B cell (primary cell): ENCODE measurements at regions not wholly inside any gene's neighbourhood (a gene's known extent, or its start where the extent isn't known, plus 50 kb on each side); places are given as distances from the start of the nearest gene placed in this dataset.

Experiments used
- ATAC-seq: fragments of 200-7000 bp; cut with Tn5 transposase; one replicate; pipeline ENCODE4 v1.10.0; 2021; ENCODE audit warnings: low read depth, mild to moderate bottlenecking, moderate number of reproducible peaks, moderate library complexity
- CTCF ChIA-PET: fragments of 350-600 bp; sonication (Branson Sonifier 250); formaldehyde crosslinking; loops from one replicate; lab custom pipeline; 2021; ENCODE audit warnings: antibody characterized with exemption, inconsistent platforms; lab: Charles Lee
- POLR2A ChIA-PET: fragments of 350-600 bp; sonication (Branson Sonifier 250); formaldehyde crosslinking; loops from one replicate; lab custom pipeline; 2021; ENCODE audit warnings: antibody characterized with exemption; lab: Charles Lee
- DNase-seq: peaks from one replicate; pipeline ENCODE4 v3.0.0; 2013
- H2AFZ ChIP-seq: 2 replicates; pipeline ENCODE4 v1.6.1; 2012; ENCODE audit warnings: mild to moderate bottlenecking, low read depth, low read length; ENCODE audit not compliant: insufficient read depth, poor library complexity, severe bottlenecking
- H3K27ac ChIP-seq, 2 donors: 1 replicate in 1 of 2; 2 replicates in 1 of 2; pipeline ENCODE4 v1.5.1; 2012 to 2013; ENCODE audit warnings: low read length in 2 of 2, mild to moderate bottlenecking in 2 of 2, moderate library complexity in 1 of 2
- H3K27me3 ChIP-seq, 4 experiments: fragments of 200-600 bp in 1 of 4; sonication (generic) in 1 of 4; replicated peaks in 1 of 4; 1 replicate in 2 of 4; 2 replicates in 2 of 4; pipeline versions ENCODE4 v1.6.1 to v1.7.0; 2013 to 2016; ENCODE audit warnings: low read length in 3 of 4, mild to moderate bottlenecking in 2 of 4, mixed read lengths in 1 of 4, moderate library complexity in 1 of 4; ENCODE audit not compliant: insufficient read depth in 4 of 4, control insufficient read depth in 3 of 4; ENCODE audit errors: control extremely low read depth in 1 of 4
- H3K36me3 ChIP-seq, 2 experiments: replicated peaks in 1 of 2; 1 replicate in 1 of 2; 2 replicates in 1 of 2; pipeline versions ENCODE4 v1.6.1 to v1.7.1; 2013; ENCODE audit warnings: low read length in 1 of 2; ENCODE audit not compliant: insufficient read depth in 2 of 2, control insufficient read depth in 1 of 2; ENCODE audit errors: control extremely low read depth in 1 of 2, extremely low read depth in 1 of 2
- H3K4me1 ChIP-seq, 2 donors: fragments of 200-600 bp in 1 of 2; sonication (generic) in 1 of 2; 1 replicate in 1 of 2; 2 replicates in 1 of 2; pipeline versions ENCODE4 v1.5.1 to v1.6.1; 2013 to 2017; ENCODE audit warnings: low read length in 2 of 2; ENCODE audit not compliant: control insufficient read depth in 2 of 2, insufficient read depth in 2 of 2
- H3K4me2 ChIP-seq: replicated peaks from 2 replicates; pipeline ENCODE3; 2012; ENCODE audit warnings: mild to moderate bottlenecking, low read depth, low read length; ENCODE audit not compliant: poor library complexity, severe bottlenecking
- H3K4me3 ChIP-seq, 5 experiments: fragments of 200-600 bp in 1 of 5; sonication (generic) in 1 of 5; 1 replicate in 3 of 5; 2 replicates in 2 of 5; pipeline versions ENCODE4 v1.5.1 to v1.7.0; 2011 to 2016; ENCODE audit warnings: low read length in 4 of 5, mild to moderate bottlenecking in 4 of 5, low read depth in 2 of 5, control low read depth in 1 of 5, moderate library complexity in 1 of 5; ENCODE audit not compliant: insufficient read depth in 1 of 5; ENCODE audit errors: control extremely low read depth in 1 of 5, extremely low read depth in 1 of 5
- H3K79me2 ChIP-seq: fragments of 200-600 bp; sonication (generic); one replicate; pipeline ENCODE4 v1.6.0; 2016; ENCODE audit warnings: low read length; ENCODE audit not compliant: control insufficient read depth, insufficient read depth
- H3K9ac ChIP-seq: fragments of 200-600 bp; sonication (generic); 2 replicates; pipeline ENCODE4 v1.6.1; 2017; ENCODE audit warnings: mild to moderate bottlenecking, low read length, moderate library complexity
- H3K9me3 ChIP-seq, 3 donors: one replicate each; pipeline versions ENCODE4 v1.6.1 to v1.7.1; 2013; ENCODE audit warnings: low read length in 2 of 3; ENCODE audit not compliant: control insufficient read depth in 2 of 3, insufficient read depth in 1 of 3; ENCODE audit errors: control extremely low read depth in 1 of 3
- H4K20me1 ChIP-seq: 2 replicates; pipeline ENCODE4 v1.6.0; 2012; ENCODE audit warnings: mild to moderate bottlenecking, low read length; ENCODE audit not compliant: insufficient read depth, control insufficient read depth, poor library complexity, severe bottlenecking
- H3K27ac Mint-ChIP-seq: one replicate; pipeline ENCODE4 v1.8.0; 2021; ENCODE audit warnings: mixed read lengths
- H3K27me3 Mint-ChIP-seq: one replicate; pipeline ENCODE4 v1.8.0; 2021; ENCODE audit warnings: mixed read lengths
- H3K4me1 Mint-ChIP-seq: one replicate; pipeline ENCODE4 v1.8.0; 2021; ENCODE audit warnings: mixed read lengths
- H3K4me3 Mint-ChIP-seq: one replicate; pipeline ENCODE4 v1.8.0; 2021; ENCODE audit warnings: mixed read lengths
- H3K9me3 Mint-ChIP-seq: one replicate; pipeline ENCODE4 v1.8.0; 2022; ENCODE audit warnings: mixed read lengths; ENCODE audit not compliant: insufficient read depth
- CTCF ChIP-seq: fragments of 200-600 bp; IDR thresholded peaks from one replicate; pipeline ENCODE4 v1.8.0; 2022; ENCODE audit warnings: antibody characterized with exemption, mild to moderate bottlenecking
- EZH2 ChIP-seq: IDR thresholded peaks from 2 replicates; pipeline ENCODE4 v1.6.1; 2012; ENCODE audit warnings: borderline replicate concordance, low read depth, mild to moderate bottlenecking, moderate library complexity, low read length; ENCODE audit not compliant: insufficient read depth, poor library complexity, severe bottlenecking
- WGBS: methylation state at CpG from one replicate; pipeline ENCODE4 v1.1.5; 2013; ENCODE audit warnings: missing lambda C conversion rate; ENCODE audit not compliant: insufficient coverage; 5-methylcytosine and 5-hydroxymethylcytosine counted together
- intact Hi-C: fragments of 100-400 bp; cut with micrococcal nuclease; formaldehyde crosslinking; loops from one replicate; pipeline ENCODE4 v1.10.0; 2022

DNA sequence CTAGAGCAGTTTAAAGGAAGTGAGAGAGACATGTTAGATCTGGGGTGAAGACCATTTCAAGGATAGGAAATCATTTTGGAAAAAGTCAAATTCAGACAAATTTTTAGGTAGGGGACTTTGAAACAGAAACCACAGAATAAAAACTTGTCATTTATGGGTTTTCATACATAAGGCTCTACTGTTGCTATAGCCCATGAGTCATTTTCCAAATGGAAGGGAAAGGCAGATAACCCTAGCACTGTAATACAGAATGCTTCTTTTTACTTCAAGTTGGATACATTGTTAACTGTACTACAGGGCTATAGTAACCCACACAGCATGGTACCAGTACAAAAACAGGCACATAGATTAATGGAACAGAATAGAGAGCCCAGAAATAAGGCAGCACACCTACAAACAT lies 455.4 kb downstream of the EBF1 start:
- no peak overlapping the region for H3K4me3 Mint-ChIP-seq
- no peak for ATAC-seq
- TF ChIP-seq CTCF = no peak
- no peak for TF ChIP-seq EZH2
- H2AFZ ChIP-seq = no peak overlapping the region
- H3K9me3 Mint-ChIP-seq = no peaks in the 10 kb centered on the region
- no peaks in the 10 kb centered on the region for H3K27me3 Mint-ChIP-seq
- H3K4me3 ChIP-seq = no peak overlapping the region
- H3K4me2 ChIP-seq = no peak overlapping the region
- H3K36me3 ChIP-seq = no peaks in the 10 kb centered on the region
- H3K27me3 ChIP-seq = no peaks in the 10 kb centered on the region
- ChIA-PET POLR2A (no interaction called here), CTCF (interaction anchor here (0.8 kb wide), 1 partner anchor 472 kb away, joined by 3 read pairs; no protein-coding TSS in a partner anchor)
- no peak overlapping the region for H3K27ac Mint-ChIP-seq
- DNase-seq = no peak
- intact Hi-C loops = no loop called here
- H3K4me1 Mint-ChIP-seq = peaks cover 4% of the 10 kb centered on the region
- no peaks in the 10 kb centered on the region for H4K20me1 ChIP-seq
- H3K9me3 ChIP-seq = no peaks in the 10 kb centered on the region
- no peaks in the 10 kb centered on the region for H3K79me2 ChIP-seq
- no peak overlapping the region for H3K27ac ChIP-seq
- no peaks in the 10 kb centered on the region for H3K4me1 ChIP-seq
- no peak overlapping the region for H3K9ac ChIP-seq

GRCh38 chr5:158643840-158644239 lies 455.9 kb downstream of the EBF1 start:
- Histone ChIP-seq H3K36me3 (no peaks in the 10 kb centered on the region), H3K4me3 (no peak overlapping the region), H3K9me3 (no peaks in the 10 kb centered on the region), H3K4me1 (no peaks in the 10 kb centered on the region), H3K27me3 (no peaks in the 10 kb centered on the region), H2AFZ (no peak overlapping the region), H4K20me1 (no peaks in the 10 kb centered on the region), H3K9ac (no peak overlapping the region), H3K4me2 (no peak overlapping the region), H3K79me2 (no peaks in the 10 kb centered on the region), H3K27ac (no peak overlapping the region)
- no peak overlapping the region for H3K27ac Mint-ChIP-seq
- no peaks in the 10 kb centered on the region for H3K9me3 Mint-ChIP-seq
- ChIA-PET POLR2A (no interaction called here), CTCF (interaction anchor here (0.8 kb wide), 1 partner anchor 472 kb away, joined by 3 read pairs; no protein-coding TSS in a partner anchor)
- intact Hi-C loops = no loop called here
- TF ChIP-seq CTCF (no peak), EZH2 (no peak)
- no CpG with 5 or more reads among the region's 1 CpG for whole genome bisulfite sequencing
- ATAC-seq (no peak), DNase-seq (no peak)
- peaks cover 4% of the 10 kb centered on the region for H3K4me1 Mint-ChIP-seq
- no peaks in the 10 kb centered on the region for H3K27me3 Mint-ChIP-seq
- H3K4me3 Mint-ChIP-seq = no peak overlapping the region
